ENCODE measurements at regions not wholly inside any gene's neighbourhood (a gene's known extent, or its start where the extent isn't known, plus 50 kb on each side); places are given as distances from the start of the nearest gene placed in this dataset.
"Not testable (repeated sequence)": the region's sequence is repeated elsewhere in the genome, so short reads cannot be mapped to it uniquely, and the experiment has no call there.

DNA sequence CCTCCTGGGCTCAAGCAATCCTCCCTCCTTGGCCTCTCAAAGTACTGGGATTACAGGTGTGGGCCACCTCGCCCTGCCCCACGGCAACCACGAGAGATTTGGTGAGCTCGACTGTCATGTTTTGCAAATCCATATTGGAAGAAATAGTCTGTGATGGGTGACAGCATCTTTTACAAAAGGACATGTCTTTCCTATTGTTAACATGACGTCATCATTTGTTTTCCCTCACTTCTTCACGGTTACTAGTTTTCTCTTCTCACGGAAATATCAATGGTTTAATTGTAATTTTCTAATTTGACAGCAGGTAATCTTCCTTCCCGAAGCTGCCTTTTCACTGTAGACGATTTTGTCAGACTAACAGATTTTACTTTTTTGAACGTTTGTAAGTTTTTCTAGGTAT is 110.8 kb upstream of the GREM2 start:
- Histone ChIP-seq H3K4me3 (ENCODE audit: low read depth in 1 of 2, low read length in 2 of 2) (no peak overlapping the region), H3K9ac (ENCODE audit: low read length) (no peak overlapping the region), H3K36me3 (ENCODE audit: insufficient read depth, low read length) (no peaks in the 10 kb centered on the region), H3K9me3 (ENCODE audit: low read length) (no peaks in the 10 kb centered on the region), H3K4me1 (ENCODE audit: insufficient read depth, low read length) (no peaks in the 10 kb centered on the region), H3K27me3 (ENCODE audit: control insufficient read depth in 1 of 2, insufficient read depth in 2 of 2, low read length in 2 of 2) (no peaks in the 10 kb centered on the region), H3K27ac (ENCODE audit: low read depth, low read length) (no peak overlapping the region)

DNA sequence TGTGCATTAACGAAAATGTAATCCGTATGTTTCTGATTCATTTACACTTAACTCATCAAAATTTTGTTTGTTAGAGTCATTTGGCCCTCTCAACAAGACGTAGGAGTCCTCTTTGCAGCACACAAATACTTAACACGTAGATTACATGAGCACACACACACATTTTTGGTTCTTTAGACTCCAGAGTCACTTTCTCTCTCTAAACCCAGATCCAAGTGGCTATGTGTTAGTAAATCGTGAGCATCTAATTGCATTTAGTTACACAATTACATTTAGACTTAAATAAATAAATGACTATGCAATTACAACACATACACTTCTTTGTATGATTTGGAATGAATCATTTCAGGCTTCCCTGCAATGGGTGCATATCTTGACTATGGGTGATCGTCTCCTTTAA is 109.0 kb upstream of the GREM2 start:
- Histone ChIP-seq H3K4me3 (ENCODE audit: low read depth in 1 of 2, low read length in 2 of 2) (no peak overlapping the region), H3K36me3 (ENCODE audit: insufficient read depth, low read length) (no peaks in the 10 kb centered on the region), H3K27me3 (ENCODE audit: control insufficient read depth in 1 of 2, insufficient read depth in 2 of 2, low read length in 2 of 2) (no peaks in the 10 kb centered on the region), H3K4me1 (ENCODE audit: insufficient read depth, low read length) (no peaks in the 10 kb centered on the region), H3K9ac (ENCODE audit: low read length) (no peak overlapping the region), H3K27ac (ENCODE audit: low read depth, low read length) (no peak overlapping the region), H3K9me3 (ENCODE audit: low read length) (no peaks in the 10 kb centered on the region)

DNA sequence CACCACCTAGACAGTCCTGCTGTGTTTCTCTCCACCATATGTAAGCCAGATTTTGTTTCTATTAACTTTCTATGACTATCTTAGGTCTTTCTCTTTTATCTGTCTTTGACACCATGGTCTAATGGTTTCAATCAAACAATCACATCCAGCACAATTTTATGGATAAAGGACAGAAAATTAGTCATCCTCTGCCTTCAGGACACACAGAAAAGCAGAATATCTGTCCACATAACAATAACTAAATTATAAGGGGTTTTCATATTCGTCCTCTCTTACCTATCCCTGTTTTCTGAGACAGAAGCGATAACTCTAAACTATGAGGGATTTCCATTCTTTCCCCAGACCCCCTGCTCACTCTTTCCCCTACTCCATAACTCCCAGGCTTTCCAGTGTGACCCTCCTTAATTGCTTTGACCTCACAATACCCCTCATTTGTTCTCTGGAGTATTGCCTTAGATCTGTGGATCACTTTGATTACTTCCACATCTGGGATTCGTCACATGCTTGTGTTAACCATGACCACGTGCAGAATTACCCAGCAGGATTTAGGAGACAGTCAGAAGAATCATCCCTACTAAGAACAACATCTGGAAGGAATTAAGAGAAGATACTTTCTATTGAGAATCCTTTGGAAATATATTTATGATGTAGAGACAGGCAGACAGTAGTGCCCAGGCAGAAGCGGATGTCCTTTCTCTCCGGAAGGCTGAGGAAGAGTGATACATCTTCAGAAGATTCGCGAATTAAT is 108.2 kb upstream of the GREM2 start:
- H3K27me3 ChIP-seq (ENCODE audit: control insufficient read depth in 1 of 2, insufficient read depth in 2 of 2, low read length in 2 of 2) = no peaks in the 10 kb centered on the region
- H3K27ac ChIP-seq (ENCODE audit: low read depth, low read length) = no peak overlapping the region
- no peaks in the 10 kb centered on the region for H3K4me1 ChIP-seq (ENCODE audit: insufficient read depth, low read length)
- H3K9me3 ChIP-seq (ENCODE audit: low read length) = no peaks in the 10 kb centered on the region
- H3K9ac ChIP-seq (ENCODE audit: low read length) = no peak overlapping the region
- H3K4me3 ChIP-seq (ENCODE audit: low read depth in 1 of 2, low read length in 2 of 2) = no peak overlapping the region
- no peaks in the 10 kb centered on the region for H3K36me3 ChIP-seq (ENCODE audit: insufficient read depth, low read length)

DNA sequence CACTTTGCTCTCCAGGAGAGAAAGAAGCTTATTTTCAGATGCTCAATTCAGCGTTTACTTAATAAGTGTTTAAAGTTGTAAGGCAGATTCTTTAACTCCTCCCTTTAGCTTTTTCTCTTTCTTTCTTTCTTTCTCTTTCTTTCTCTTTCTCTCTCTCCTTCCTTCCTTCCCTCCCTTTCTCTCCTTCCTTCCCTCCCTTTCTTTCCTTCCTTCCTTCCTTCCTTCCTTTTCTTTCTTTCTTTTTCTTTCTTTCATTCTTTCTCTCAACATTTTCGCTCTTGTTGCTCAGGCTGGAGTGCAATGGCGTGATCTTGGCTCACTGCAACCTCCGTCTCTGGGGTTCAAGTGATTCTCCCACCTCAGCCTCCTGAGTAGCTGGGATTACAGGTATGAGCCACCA is 104.6 kb upstream of the GREM2 start:
- H3K9me3 ChIP-seq (ENCODE audit: low read length); H3K4me3 ChIP-seq (ENCODE audit: low read depth in 1 of 2, low read length in 2 of 2); H3K27ac ChIP-seq (ENCODE audit: low read depth, low read length); H3K36me3 ChIP-seq (ENCODE audit: insufficient read depth, low read length); H3K9ac ChIP-seq (ENCODE audit: low read length); H3K27me3 ChIP-seq (ENCODE audit: control insufficient read depth in 1 of 2, insufficient read depth in 2 of 2, low read length in 2 of 2); H3K4me1 ChIP-seq (ENCODE audit: insufficient read depth, low read length): not testable (repeated sequence)

DNA sequence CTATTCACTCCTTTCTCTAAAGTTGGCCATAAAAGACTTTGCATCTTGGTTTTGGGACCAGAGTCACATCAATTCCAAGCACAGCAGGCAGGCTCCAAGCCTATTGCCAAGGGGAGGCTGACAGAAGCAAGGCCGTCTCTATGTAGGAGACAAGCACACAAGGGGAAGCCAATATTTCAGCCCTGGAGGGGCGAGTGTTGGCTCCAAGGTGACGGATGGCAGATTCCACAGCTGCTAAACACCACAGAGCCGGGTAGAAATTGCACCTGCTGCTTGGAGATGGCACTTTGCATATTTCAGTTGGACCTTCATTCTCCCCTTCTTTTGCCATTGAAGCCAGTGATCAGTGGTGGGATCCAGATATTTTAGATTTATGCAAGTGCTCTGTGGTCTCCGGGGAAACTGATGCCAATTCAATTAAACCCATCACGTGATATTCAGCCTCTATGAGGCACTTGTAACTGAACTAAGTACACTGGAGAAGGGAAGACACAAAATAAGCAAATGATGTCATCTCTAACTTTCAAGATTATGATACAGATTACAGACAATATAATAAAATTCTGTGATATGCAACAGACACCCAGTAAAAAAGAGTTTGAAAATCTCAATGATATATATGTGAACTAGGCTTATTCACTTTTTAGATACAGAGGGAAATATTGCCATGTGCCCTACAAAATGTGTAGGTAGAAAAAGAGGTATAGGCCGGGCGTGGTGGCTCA is 102.8 kb upstream of the GREM2 start:
- no peaks in the 10 kb centered on the region for H3K9me3 ChIP-seq (ENCODE audit: low read length)
- no peak overlapping the region for H3K4me3 ChIP-seq (ENCODE audit: low read depth in 1 of 2, low read length in 2 of 2)
- no peak overlapping the region for H3K9ac ChIP-seq (ENCODE audit: low read length)
- no peaks in the 10 kb centered on the region for H3K27me3 ChIP-seq (ENCODE audit: control insufficient read depth in 1 of 2, insufficient read depth in 2 of 2, low read length in 2 of 2)
- H3K27ac ChIP-seq (ENCODE audit: low read depth, low read length) = no peak overlapping the region
- no peaks in the 10 kb centered on the region for H3K4me1 ChIP-seq (ENCODE audit: insufficient read depth, low read length)
- no peaks in the 10 kb centered on the region for H3K36me3 ChIP-seq (ENCODE audit: insufficient read depth, low read length)

DNA sequence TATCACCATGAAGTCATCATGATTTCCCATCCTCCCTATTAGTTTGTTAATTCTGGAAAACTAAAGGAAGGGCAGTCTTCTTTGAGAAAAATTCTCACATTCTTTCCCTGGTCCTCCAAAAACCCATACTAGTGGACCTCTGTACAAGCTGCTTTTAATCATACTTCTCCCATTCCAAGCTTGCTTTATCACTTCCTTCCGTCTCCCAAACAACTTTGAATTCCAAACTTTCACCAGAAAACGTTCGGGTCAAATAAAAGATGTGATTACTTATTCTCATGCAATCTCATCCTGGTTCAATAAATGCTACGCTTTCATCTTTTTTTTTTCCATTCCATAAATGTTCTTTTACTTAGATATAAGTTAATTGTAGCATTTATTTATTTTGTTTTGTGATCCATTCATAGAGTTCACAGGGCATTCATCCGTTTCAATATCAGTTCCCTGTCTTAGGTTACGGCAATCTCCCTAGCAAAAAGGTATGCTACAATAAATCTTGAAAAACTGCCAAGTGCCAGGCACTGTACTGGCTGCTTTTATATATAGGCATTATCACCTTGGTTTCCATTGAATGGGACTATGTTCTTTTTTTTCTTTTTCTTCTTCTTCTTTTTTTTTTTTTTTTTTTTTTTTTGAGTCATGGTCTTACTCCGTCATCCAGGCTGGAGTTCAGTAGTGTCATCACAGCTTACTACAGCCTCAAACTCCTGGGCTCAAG is 100.2 kb upstream of the GREM2 start:
- Histone ChIP-seq H3K9me3 (ENCODE audit: low read length) (no peaks in the 10 kb centered on the region), H3K4me1 (ENCODE audit: insufficient read depth, low read length) (peaks cover 4% of the 10 kb centered on the region), H3K4me3 (ENCODE audit: low read depth in 1 of 2, low read length in 2 of 2) (no peak overlapping the region), H3K27ac (ENCODE audit: low read depth, low read length) (no peak overlapping the region), H3K9ac (ENCODE audit: low read length) (no peak overlapping the region), H3K27me3 (ENCODE audit: control insufficient read depth in 1 of 2, insufficient read depth in 2 of 2, low read length in 2 of 2) (no peaks in the 10 kb centered on the region), H3K36me3 (ENCODE audit: insufficient read depth, low read length) (no peaks in the 10 kb centered on the region)

DNA sequence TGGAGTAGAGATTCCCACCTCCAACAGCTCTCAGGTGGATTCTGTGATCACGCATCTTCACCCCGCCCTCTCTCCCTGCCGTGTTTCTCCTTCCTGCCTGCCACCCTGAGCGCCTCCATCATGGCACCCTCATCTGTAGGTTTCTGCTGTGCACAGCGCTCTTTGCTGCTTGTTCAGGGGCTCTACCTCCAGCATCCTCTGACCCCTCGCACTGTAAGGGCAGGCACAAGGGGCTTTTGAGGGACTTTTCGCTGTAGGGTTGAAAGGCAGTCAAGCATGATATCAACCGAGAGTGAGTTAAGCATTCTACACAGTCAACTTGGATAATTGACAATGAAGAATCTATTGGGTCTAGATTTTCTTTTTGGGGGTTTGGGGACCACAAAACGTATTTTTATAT is 99.1 kb upstream of the GREM2 start:
- peaks cover 8% of the 10 kb centered on the region for H3K4me1 ChIP-seq (ENCODE audit: insufficient read depth, low read length)
- H3K9me3 ChIP-seq (ENCODE audit: low read length) = no peaks in the 10 kb centered on the region
- no peak overlapping the region for H3K9ac ChIP-seq (ENCODE audit: low read length)
- no peaks in the 10 kb centered on the region for H3K36me3 ChIP-seq (ENCODE audit: insufficient read depth, low read length)
- no peak overlapping the region for H3K4me3 ChIP-seq (ENCODE audit: low read depth in 1 of 2, low read length in 2 of 2)
- no peak overlapping the region for H3K27ac ChIP-seq (ENCODE audit: low read depth, low read length)
- no peaks in the 10 kb centered on the region for H3K27me3 ChIP-seq (ENCODE audit: control insufficient read depth in 1 of 2, insufficient read depth in 2 of 2, low read length in 2 of 2)

DNA sequence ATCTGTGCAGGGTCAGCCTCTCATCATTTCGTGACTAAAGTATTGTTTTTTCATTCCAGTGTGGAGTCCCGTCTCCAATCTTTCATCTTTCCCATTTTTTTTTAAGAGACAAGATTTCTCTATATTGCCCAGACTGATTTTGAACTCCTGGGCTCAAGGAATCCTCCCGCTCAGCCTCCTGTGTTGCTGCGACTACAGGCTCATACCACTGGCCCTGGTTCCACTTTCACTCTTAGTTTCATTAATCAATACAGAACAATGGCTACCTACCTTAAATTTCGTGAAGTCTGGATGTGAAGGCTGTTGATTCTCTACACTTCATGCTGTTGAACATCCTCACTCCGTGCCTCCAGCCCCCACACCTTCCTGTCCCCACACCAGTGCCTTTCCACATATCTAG is 97.7 kb upstream of the GREM2 start:
- H3K9me3 ChIP-seq (ENCODE audit: low read length) = no peaks in the 10 kb centered on the region
- no peak overlapping the region for H3K9ac ChIP-seq (ENCODE audit: low read length)
- no peaks in the 10 kb centered on the region for H3K27me3 ChIP-seq (ENCODE audit: control insufficient read depth in 1 of 2, insufficient read depth in 2 of 2, low read length in 2 of 2)
- no peaks in the 10 kb centered on the region for H3K36me3 ChIP-seq (ENCODE audit: insufficient read depth, low read length)
- no peak overlapping the region for H3K27ac ChIP-seq (ENCODE audit: low read depth, low read length)
- H3K4me1 ChIP-seq (ENCODE audit: insufficient read depth, low read length) = peaks cover 9% of the 10 kb centered on the region
- H3K4me3 ChIP-seq (ENCODE audit: low read depth in 1 of 2, low read length in 2 of 2) = no peak overlapping the region

DNA sequence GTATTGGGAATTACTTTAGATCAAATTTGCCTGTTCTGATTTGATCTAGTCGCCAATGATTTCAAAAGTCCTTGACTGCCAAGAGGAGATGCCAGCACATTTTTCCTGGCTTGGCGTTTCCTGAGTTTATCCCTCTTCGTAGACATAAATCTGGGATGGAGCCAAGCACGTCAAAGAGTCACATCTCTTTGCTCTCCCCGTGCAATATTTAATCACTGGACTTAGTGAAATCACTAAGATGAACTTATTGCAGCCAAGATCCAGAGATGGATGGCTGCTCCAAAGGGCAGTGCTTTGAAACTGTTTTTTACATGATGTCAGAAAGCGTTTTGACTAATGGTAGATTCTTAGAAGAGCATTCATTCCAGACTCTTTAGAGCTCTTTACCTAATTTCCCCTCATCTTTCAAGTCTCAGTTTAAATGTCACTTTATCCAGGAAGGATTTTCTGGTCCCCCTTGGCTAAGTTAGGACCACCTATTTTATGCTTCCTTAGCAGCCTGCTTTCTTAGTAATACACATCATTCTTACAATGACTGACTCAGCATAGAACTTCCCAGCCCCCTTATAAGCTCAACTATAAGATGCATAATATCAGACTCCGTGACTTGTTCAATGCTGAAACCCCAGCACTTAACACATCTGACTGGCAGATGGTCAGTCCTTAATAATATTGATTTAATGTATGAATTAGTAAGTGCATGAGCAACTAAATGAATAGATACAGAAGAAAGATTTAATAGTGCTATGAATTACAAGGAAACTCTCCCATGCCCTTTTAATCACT is 94.4 kb upstream of the GREM2 start:
- Histone ChIP-seq H3K27me3 (ENCODE audit: control insufficient read depth in 1 of 2, insufficient read depth in 2 of 2, low read length in 2 of 2) (no peaks in the 10 kb centered on the region), H3K4me1 (ENCODE audit: insufficient read depth, low read length) (peaks cover 9% of the 10 kb centered on the region), H3K4me3 (ENCODE audit: low read depth in 1 of 2, low read length in 2 of 2) (no peak overlapping the region), H3K36me3 (ENCODE audit: insufficient read depth, low read length) (no peaks in the 10 kb centered on the region), H3K27ac (ENCODE audit: low read depth, low read length) (no peak overlapping the region), H3K9ac (ENCODE audit: low read length) (no peak overlapping the region), H3K9me3 (ENCODE audit: low read length) (no peaks in the 10 kb centered on the region)

DNA sequence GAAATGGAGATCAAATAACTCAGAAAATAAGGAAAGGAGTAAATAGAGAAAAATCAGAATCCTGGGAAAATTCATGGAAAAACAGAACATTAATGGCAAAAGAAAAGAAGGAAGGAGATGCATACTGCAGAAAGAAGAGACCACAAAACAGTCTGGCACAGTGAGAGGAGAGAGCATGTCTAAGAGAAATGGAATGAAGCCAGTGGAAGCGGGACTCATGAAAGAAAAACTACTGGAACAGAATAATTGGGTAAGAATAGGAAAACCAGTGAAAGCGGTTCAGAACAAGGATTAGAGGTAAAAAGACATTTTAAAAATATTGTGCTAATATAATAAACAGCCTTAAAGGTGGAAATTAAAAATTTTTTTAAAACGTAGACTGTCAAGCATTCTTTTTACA is 93.6 kb upstream of the GREM2 start:
- no peak overlapping the region for H3K9ac ChIP-seq (ENCODE audit: low read length)
- H3K4me1 ChIP-seq (ENCODE audit: insufficient read depth, low read length) = peaks cover 9% of the 10 kb centered on the region
- no peak overlapping the region for H3K4me3 ChIP-seq (ENCODE audit: low read depth in 1 of 2, low read length in 2 of 2)
- H3K27ac ChIP-seq (ENCODE audit: low read depth, low read length) = no peak overlapping the region
- H3K27me3 ChIP-seq (ENCODE audit: control insufficient read depth in 1 of 2, insufficient read depth in 2 of 2, low read length in 2 of 2) = no peaks in the 10 kb centered on the region
- no peaks in the 10 kb centered on the region for H3K9me3 ChIP-seq (ENCODE audit: low read length)
- H3K36me3 ChIP-seq (ENCODE audit: insufficient read depth, low read length) = no peaks in the 10 kb centered on the region

DNA sequence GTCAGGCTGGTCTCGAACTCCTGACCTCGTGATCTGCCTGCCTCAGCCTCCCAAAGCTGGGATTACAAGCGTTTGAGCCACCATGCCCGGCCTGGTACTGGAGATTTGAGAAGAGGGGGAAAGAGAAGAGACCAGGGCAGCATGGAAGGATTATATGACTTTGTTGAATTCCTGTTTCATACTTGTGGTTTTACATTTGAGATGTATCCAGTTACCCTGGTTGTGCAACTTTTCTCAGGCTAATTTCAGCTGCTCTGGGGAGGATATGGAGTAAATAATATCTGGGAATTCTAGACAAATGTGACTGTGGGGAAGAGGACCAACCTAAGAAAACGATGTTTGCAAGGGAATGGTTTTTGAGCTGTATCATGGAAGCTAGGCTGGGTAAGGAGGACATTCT is 89.5 kb upstream of the GREM2 start:
- Histone ChIP-seq H3K9ac (ENCODE audit: low read length) (no peak overlapping the region), H3K9me3 (ENCODE audit: low read length) (no peaks in the 10 kb centered on the region), H3K27ac (ENCODE audit: low read depth, low read length) (no peak overlapping the region), H3K36me3 (ENCODE audit: insufficient read depth, low read length) (no peaks in the 10 kb centered on the region), H3K4me3 (ENCODE audit: low read depth in 1 of 2, low read length in 2 of 2) (no peak overlapping the region), H3K4me1 (ENCODE audit: insufficient read depth, low read length) (peaks cover 5% of the 10 kb centered on the region), H3K27me3 (ENCODE audit: control insufficient read depth in 1 of 2, insufficient read depth in 2 of 2, low read length in 2 of 2) (no peaks in the 10 kb centered on the region)
